Uterus (tissue), 3 donors: ENCODE measurements at regions not wholly inside any gene's neighbourhood (a gene's known extent, or its start where the extent isn't known, plus 50 kb on each side); places are given as distances from the start of the nearest gene placed in this dataset.

Experiments used
- DNase-seq, 2 donors: peaks; one replicate each; pipeline ENCODE4 v3.0.0-alpha.2; 2019 to 2020
- H3K27ac ChIP-seq, 2 donors: fragments of 200-600 bp; sonication (generic); 1 replicate in 1 of 2; 2 replicates in 1 of 2; pipeline ENCODE4 v1.5.1; 2016 to 2018
- H3K27me3 ChIP-seq, 2 donors: fragments of 200-600 bp; sonication (generic); one replicate each; pipeline ENCODE4 v1.5.1; 2018 to 2019; ENCODE audit warnings: control low read depth in 1 of 2
- H3K36me3 ChIP-seq, 2 donors: fragments of 200-600 bp; sonication (generic); one replicate each; pipeline ENCODE4 v1.5.1; 2019; ENCODE audit warnings: control low read depth in 1 of 2
- H3K4me1 ChIP-seq, 2 donors: fragments of 200-600 bp; sonication (generic); one replicate each; pipeline ENCODE4 v1.5.1; 2018 to 2019; ENCODE audit warnings: control low read depth in 1 of 2
- H3K4me3 ChIP-seq, 2 donors: fragments of 200-600 bp; sonication (generic); 1 replicate in 1 of 2; 2 replicates in 1 of 2; pipeline ENCODE4 v1.5.1; 2018 to 2019; ENCODE audit warnings: mild to moderate bottlenecking in 1 of 2
- H3K9me3 ChIP-seq, 2 donors: fragments of 200-600 bp; sonication (generic); one replicate each; pipeline ENCODE4 v1.5.1; 2019; ENCODE audit warnings: control low read depth in 1 of 2
- POLR2A ChIP-seq, 2 donors: fragments of 450-650 bp; IDR thresholded peaks; one replicate each; pipeline ENCODE4 v1.6.1; 2016; ENCODE audit warnings: antibody characterized with exemption in 2 of 2, mild to moderate bottlenecking in 1 of 2, moderate library complexity in 1 of 2
- intact Hi-C: fragments of 100-400 bp; cut with DNase I; formaldehyde crosslinking; loops from one replicate; pipeline ENCODE4 v1.15.1; 2023; ENCODE audit warnings: low total_unique reads
- TF ChIP-seq, protein P1 (sequence below), 4 experiments: fragments of 200-600 bp in 2 of 4; fragments of 450-650 bp in 2 of 4; sonication (generic) in 2 of 4; IDR thresholded peaks; one replicate each; pipeline ENCODE4 v1.5.1; 2016 to 2019; ENCODE audit warnings: antibody characterized with exemption in 4 of 4, mild to moderate bottlenecking in 2 of 4, moderate library complexity in 1 of 4
- donor health status: DM: yes; HTN: yes; CAD: no.

GRCh38 chr1:99086057-99086456 is 81.4 kb upstream of the PLPPR5 start:
- no peak for DNase-seq
- no peaks in the 10 kb centered on the region for H3K27me3 ChIP-seq
- no peak for TF ChIP-seq POLR2A (IDR thresholded peaks at IDR 0.05)
- TF ChIP-seq, protein P1, sequence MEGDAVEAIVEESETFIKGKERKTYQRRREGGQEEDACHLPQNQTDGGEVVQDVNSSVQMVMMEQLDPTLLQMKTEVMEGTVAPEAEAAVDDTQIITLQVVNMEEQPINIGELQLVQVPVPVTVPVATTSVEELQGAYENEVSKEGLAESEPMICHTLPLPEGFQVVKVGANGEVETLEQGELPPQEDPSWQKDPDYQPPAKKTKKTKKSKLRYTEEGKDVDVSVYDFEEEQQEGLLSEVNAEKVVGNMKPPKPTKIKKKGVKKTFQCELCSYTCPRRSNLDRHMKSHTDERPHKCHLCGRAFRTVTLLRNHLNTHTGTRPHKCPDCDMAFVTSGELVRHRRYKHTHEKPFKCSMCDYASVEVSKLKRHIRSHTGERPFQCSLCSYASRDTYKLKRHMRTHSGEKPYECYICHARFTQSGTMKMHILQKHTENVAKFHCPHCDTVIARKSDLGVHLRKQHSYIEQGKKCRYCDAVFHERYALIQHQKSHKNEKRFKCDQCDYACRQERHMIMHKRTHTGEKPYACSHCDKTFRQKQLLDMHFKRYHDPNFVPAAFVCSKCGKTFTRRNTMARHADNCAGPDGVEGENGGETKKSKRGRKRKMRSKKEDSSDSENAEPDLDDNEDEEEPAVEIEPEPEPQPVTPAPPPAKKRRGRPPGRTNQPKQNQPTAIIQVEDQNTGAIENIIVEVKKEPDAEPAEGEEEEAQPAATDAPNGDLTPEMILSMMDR (IDR thresholded peaks at IDR 0.05) = no peak
- no peaks in the 10 kb centered on the region for H3K9me3 ChIP-seq
- intact Hi-C loops = no loop called here
- H3K36me3 ChIP-seq = no peaks in the 10 kb centered on the region
- no peak overlapping the region for H3K4me3 ChIP-seq
- no peaks in the 10 kb centered on the region for H3K4me1 ChIP-seq
- H3K27ac ChIP-seq = no peak overlapping the region

GRCh38 chr1:99098589-99098988 is 93.9 kb upstream of the PLPPR5 start:
- H3K36me3 ChIP-seq = no peaks in the 10 kb centered on the region
- TF ChIP-seq, protein P1 (IDR thresholded peaks at IDR 0.05) = no peak
- no peak for TF ChIP-seq POLR2A (IDR thresholded peaks at IDR 0.05)

GRCh38 chr1:99106274-99106673 is 101.6 kb upstream of the PLPPR5 start:
- intact Hi-C loops = no loop called here
- H3K4me3 ChIP-seq = no peak overlapping the region
- no peak for TF ChIP-seq POLR2A (IDR thresholded peaks at IDR 0.05)
- TF ChIP-seq, protein P1 (IDR thresholded peaks at IDR 0.05) = no peak
- H3K4me1 ChIP-seq = no peaks in the 10 kb centered on the region
- H3K36me3 ChIP-seq = no peaks in the 10 kb centered on the region
- H3K27me3 ChIP-seq = no peaks in the 10 kb centered on the region
- H3K27ac ChIP-seq = no peak overlapping the region
- DNase-seq = no peak
- H3K9me3 ChIP-seq = no peaks in the 10 kb centered on the region

More at GRCh38 chr1:99098589-99098988, 93.9 kb upstream of the PLPPR5 start:
- DNase-seq = no peak
- H3K4me3 ChIP-seq = no peak overlapping the region
- H3K9me3 ChIP-seq = peaks cover 0 to 2% of the 10 kb centered on the region in 2 donors
- no peaks in the 10 kb centered on the region for H3K27me3 ChIP-seq
- intact Hi-C loops = no loop called here
- no peak overlapping the region for H3K27ac ChIP-seq
- no peaks in the 10 kb centered on the region for H3K4me1 ChIP-seq

GRCh38 chr1:99107680-99108079 is 103.0 kb upstream of the PLPPR5 start:
- Histone ChIP-seq H3K27me3 (no peaks in the 10 kb centered on the region), H3K4me3 (no peak overlapping the region), H3K36me3 (no peaks in the 10 kb centered on the region), H3K9me3 (no peaks in the 10 kb centered on the region), H3K4me1 (no peaks in the 10 kb centered on the region), H3K27ac (no peak overlapping the region)
- TF ChIP-seq, protein P1 (IDR thresholded peaks at IDR 0.05) = no peak
- no peak for TF ChIP-seq POLR2A (IDR thresholded peaks at IDR 0.05)
- DNase-seq = no peak
- intact Hi-C loops = no loop called here

GRCh38 chr1:99110140-99111041 is 105.7 kb upstream of the PLPPR5 start:
- no peaks in the 10 kb centered on the region for H3K4me1 ChIP-seq
- no peak for TF ChIP-seq POLR2A (IDR thresholded peaks at IDR 0.05)
- TF ChIP-seq, protein P1 (IDR thresholded peaks at IDR 0.05) = no peak
- H3K27me3 ChIP-seq = no peaks in the 10 kb centered on the region
- DNase-seq = no peak
- no peak overlapping the region for H3K27ac ChIP-seq
- no peaks in the 10 kb centered on the region for H3K36me3 ChIP-seq
- no peak overlapping the region for H3K4me3 ChIP-seq
- intact Hi-C loops = no loop called here
- no peaks in the 10 kb centered on the region for H3K9me3 ChIP-seq
